Body of pancreas (tissue), 4 donors: ENCODE measurements at regions not wholly inside any gene's neighbourhood (a gene's known extent, or its start where the extent isn't known, plus 50 kb on each side); places are given as distances from the start of the nearest gene placed in this dataset.

Experiments used
- ATAC-seq: fragments of 150-250 bp; one replicate; pipeline ENCODE4 v1.9.1; 2016
- DNase-seq, 4 donors: peaks; one replicate each; pipeline ENCODE4 v3.0.0-alpha.2; 2019
- H3K27ac ChIP-seq, 4 donors: fragments of 200-600 bp; sonication (generic); 1 replicate in 3 of 4; 2 replicates in 1 of 4; pipeline versions ENCODE4 v1.5.1 to v1.6.1; 2016 to 2019; ENCODE audit warnings: mild to moderate bottlenecking in 1 of 4, mixed read lengths in 1 of 4, moderate library complexity in 1 of 4
- H3K27me3 ChIP-seq, 2 donors: fragments of 200-600 bp; sonication (generic); one replicate each; pipeline ENCODE4 v1.6.0; 2016; ENCODE audit warnings: mild to moderate bottlenecking in 1 of 2
- H3K36me3 ChIP-seq, 2 donors: fragments of 200-600 bp; sonication (generic); replicated peaks in 1 of 2; 2 replicates each; pipeline ENCODE4 v1.5.1; 2016; ENCODE audit warnings: low read depth in 2 of 2; ENCODE audit not compliant: insufficient read depth in 1 of 2
- H3K4me1 ChIP-seq: fragments of 200-600 bp; sonication (generic); one replicate; pipeline ENCODE4 v1.6.0; 2016
- H3K4me3 ChIP-seq, 2 donors: fragments of 200-600 bp; sonication (generic); 1 replicate in 1 of 2; 2 replicates in 1 of 2; pipeline ENCODE4 v1.5.1; 2016 to 2019
- H3K9me3 ChIP-seq, 3 donors: fragments of 200-600 bp; sonication (generic); 1 replicate in 2 of 3; 2 replicates in 1 of 3; pipeline ENCODE4 v1.5.1; 2016
- CTCF ChIP-seq, 7 experiments: fragments of 450-650 bp in 4 of 7; fragments of 200-600 bp in 3 of 7; sonication (generic) in 3 of 7; IDR thresholded peaks; one replicate each; pipeline ENCODE4 v1.5.1; 2016 to 2019; ENCODE audit warnings: antibody characterized with exemption in 7 of 7
- POLR2A ChIP-seq, 3 donors: fragments of 450-650 bp; IDR thresholded peaks; one replicate each; pipeline ENCODE4 v1.6.1; 2016; ENCODE audit warnings: antibody characterized with exemption in 3 of 3, mild to moderate bottlenecking in 2 of 3
- WGBS, 2 donors: methylation state at CpG; one replicate each; pipeline ENCODE4 v1.1.5; 2017; 5-methylcytosine and 5-hydroxymethylcytosine counted together
- intact Hi-C: fragments of 100-400 bp; cut with DNase I; formaldehyde crosslinking; loops from one replicate; pipeline ENCODE4 v1.15.1; 2023

GRCh38 chr3:110101361-110101760, 764.0 kb upstream of the DPPA4 start:
- TF ChIP-seq POLR2A (IDR thresholded peaks at IDR 0.05): no peak
- TF ChIP-seq CTCF (IDR thresholded peaks at IDR 0.05): no peak
- Histone ChIP-seq H3K9me3 (no peaks in the 10 kb centered on the region), H3K4me1 (no peaks in the 10 kb centered on the region), H3K36me3 (no peaks in the 10 kb centered on the region), H3K27me3 (no peaks in the 10 kb centered on the region), H3K4me3 (no peak overlapping the region), H3K27ac (no peak overlapping the region)
- intact Hi-C loops: no loop called here
- no peak for DNase-seq
- no peak for ATAC-seq

GRCh38 chr3:110106805-110107204, 769.5 kb upstream of the DPPA4 start:
- H3K4me1 ChIP-seq: no peaks in the 10 kb centered on the region
- DNase-seq (no peak), ATAC-seq (no peak)
- H3K9me3 ChIP-seq: no peaks in the 10 kb centered on the region
- 45 to 58% methylated on average over 1 of the region's 1 CpG for WGBS, 2 donors
- no peak overlapping the region for H3K4me3 ChIP-seq
- H3K27me3 ChIP-seq: no peaks in the 10 kb centered on the region
- intact Hi-C loops: no loop called here
- no peak overlapping the region for H3K27ac ChIP-seq
- no peaks in the 10 kb centered on the region for H3K36me3 ChIP-seq
- TF ChIP-seq CTCF (IDR thresholded peaks at IDR 0.05) (no peak), POLR2A (IDR thresholded peaks at IDR 0.05) (no peak)

GRCh38 chr3:110123946-110124345, 786.6 kb upstream of the DPPA4 start:
- ATAC-seq: no peak
- Histone ChIP-seq H3K9me3 (no peaks in the 10 kb centered on the region), H3K27me3 (no peaks in the 10 kb centered on the region), H3K4me1 (no peaks in the 10 kb centered on the region), H3K4me3 (no peak overlapping the region), H3K27ac (no peak overlapping the region), H3K36me3 (no peaks in the 10 kb centered on the region)
- intact Hi-C loops: no loop called here
- no peak for DNase-seq
- TF ChIP-seq POLR2A (IDR thresholded peaks at IDR 0.05) (no peak), CTCF (IDR thresholded peaks at IDR 0.05) (no peak)
- 72 to 78% methylated on average over 1 of the region's 1 CpG for WGBS, 2 donors

GRCh38 chr3:110126065-110126464, 788.7 kb upstream of the DPPA4 start:
- WGBS, 2 donors: 54 to 76% methylated on average over 5 to 9 of the region's 10 CpGs
- TF ChIP-seq POLR2A (IDR thresholded peaks at IDR 0.05): no peak
- TF ChIP-seq CTCF (IDR thresholded peaks at IDR 0.05): no peak
- H3K4me3 ChIP-seq: no peak overlapping the region
- intact Hi-C loops: no loop called here
- DNase-seq (no peak), ATAC-seq (no peak)
- H3K36me3 ChIP-seq: no peaks in the 10 kb centered on the region
- H3K27ac ChIP-seq: no peak overlapping the region
- no peaks in the 10 kb centered on the region for H3K9me3 ChIP-seq
- H3K4me1 ChIP-seq: no peaks in the 10 kb centered on the region
- no peaks in the 10 kb centered on the region for H3K27me3 ChIP-seq

- 53 to 55% methylated on average over 2 of the region's 2 CpGs for WGBS, 2 donors
- no peak overlapping the region for H3K27ac ChIP-seq
- H3K9me3 ChIP-seq: no peaks in the 10 kb centered on the region
- H3K36me3 ChIP-seq: no peaks in the 10 kb centered on the region
- H3K4me3 ChIP-seq: no peak overlapping the region
- H3K4me1 ChIP-seq: no peaks in the 10 kb centered on the region
- intact Hi-C loops: no loop called here
- DNase-seq (no peak), ATAC-seq (no peak)
- TF ChIP-seq CTCF (IDR thresholded peaks at IDR 0.05): no peak
- TF ChIP-seq POLR2A (IDR thresholded peaks at IDR 0.05): no peak
- H3K27me3 ChIP-seq: no peaks in the 10 kb centered on the region
Observed at GRCh38 chr3:110133971-110134370, 796.6 kb upstream of the DPPA4 start.
